ENCODE measurements at regions not wholly inside any gene's neighbourhood (a gene's known extent, or its start where the extent isn't known, plus 50 kb on each side); places are given as distances from the start of the nearest gene placed in this dataset.
"Not testable (repeated sequence)": the region's sequence is repeated elsewhere in the genome, so short reads cannot be mapped to it uniquely, and the experiment has no call there.

- TF ChIP-seq CTCF (optimal IDR thresholded peaks at IDR 0.05 in 1 of 3, IDR thresholded peaks at IDR 0.05 in 1 of 3, conservative IDR thresholded peaks at IDR 0.05 in 1 of 3; ENCODE audit: extremely low read depth in 1 of 3, insufficient read depth in 2 of 3, low read length in 3 of 3); EZH2 (IDR thresholded peaks at IDR 0.05; ENCODE audit: low read length): not testable (repeated sequence)
Measured at GRCh38 chr4:149039786-149040185, 597.6 kb upstream of the NR3C2 start.
